CD4-positive, alpha-beta T cell treated with Interleukin-10 for 1 hour (primary cell): ENCODE measurements at regions not wholly inside any gene's neighbourhood (a gene's known extent, or its start where the extent isn't known, plus 50 kb on each side); places are given as distances from the start of the nearest gene placed in this dataset.

Source experiments
- DNase-seq: peaks from one replicate; pipeline ENCODE4 v3.0.0-alpha.2; 2020

DNA sequence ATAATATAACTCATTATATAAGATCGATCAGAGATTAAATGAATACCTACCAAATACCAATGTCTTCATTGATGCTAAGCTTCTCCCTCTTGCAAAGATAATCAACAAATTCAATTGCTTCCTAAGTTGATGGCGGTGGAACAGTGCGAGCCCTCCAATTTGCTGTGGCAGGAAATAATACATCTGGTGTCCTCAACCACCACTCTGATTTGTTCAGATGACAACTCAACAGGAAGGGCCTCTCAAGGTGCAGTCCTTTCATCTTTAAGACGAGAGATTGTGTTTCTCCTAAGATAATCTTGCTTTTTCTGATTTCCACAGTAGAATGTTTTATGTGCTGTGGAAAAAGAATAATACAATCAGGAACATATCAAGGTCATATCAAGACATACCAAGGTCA lies 56.6 kb upstream of the IGFBP2 start:
- no peak for DNase-seq

DNA sequence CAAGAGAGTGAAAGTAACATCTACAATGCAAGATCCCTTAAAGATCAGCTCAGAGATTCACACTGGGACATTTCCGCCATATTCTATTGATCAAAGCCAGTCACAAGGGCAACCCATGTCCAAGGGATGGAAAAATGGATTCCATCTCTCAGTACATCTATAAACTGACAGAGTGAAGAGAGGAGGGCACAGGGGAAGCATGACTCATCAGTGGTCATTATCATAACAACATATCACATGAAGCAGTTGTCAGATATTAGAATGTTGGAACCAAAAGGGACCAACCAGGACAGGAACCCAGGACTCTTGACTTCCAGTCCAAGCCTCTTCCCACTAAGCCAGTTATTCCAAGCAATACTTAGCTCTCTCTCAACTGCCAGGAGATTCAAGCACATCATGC lies 54.9 kb upstream of the IGFBP2 start:
- DNase-seq = no peak

DNA sequence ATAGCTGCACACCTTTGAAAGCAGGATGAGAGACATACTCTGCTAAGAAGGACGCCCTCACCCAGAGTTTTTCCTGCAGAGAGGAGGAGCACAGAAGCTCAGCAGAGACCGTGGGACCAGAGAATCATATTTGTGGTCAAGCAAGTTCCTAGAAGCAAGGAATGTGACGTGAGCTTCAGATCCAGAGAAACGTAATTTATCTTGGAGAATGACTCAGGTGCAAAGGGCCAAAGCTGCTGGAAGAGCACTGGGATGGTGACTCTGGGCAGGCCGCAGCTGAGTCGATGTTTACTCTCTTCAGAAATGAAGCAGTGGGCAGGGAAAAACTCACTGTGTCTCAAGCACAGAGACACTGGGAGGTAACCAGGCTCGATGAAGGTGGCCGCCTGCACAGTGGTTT lies 50.1 kb upstream of the IGFBP2 start:
- no peak for DNase-seq
